HG02981 (cell line): ENCODE measurements at regions not wholly inside any gene's neighbourhood (a gene's known extent, or its start where the extent isn't known, plus 50 kb on each side); places are given as distances from the start of the nearest gene placed in this dataset.
"Not testable (repeated sequence)": the region's sequence is repeated elsewhere in the genome, so short reads cannot be mapped to it uniquely, and the experiment has no call there.

Source experiments
- ATAC-seq: cut with Tn5 transposase; IDR thresholded peaks from one replicate; pipeline ENCODE4 v1.9.1; 2021; ENCODE audit warnings: mild to moderate bottlenecking, moderate library complexity; ENCODE audit not compliant: unreplicated experiment

- ATAC-seq: no peak
Observed at GRCh38 chr2:234166531-234166930, 116.0 kb downstream of the SPP2 start.

DNA sequence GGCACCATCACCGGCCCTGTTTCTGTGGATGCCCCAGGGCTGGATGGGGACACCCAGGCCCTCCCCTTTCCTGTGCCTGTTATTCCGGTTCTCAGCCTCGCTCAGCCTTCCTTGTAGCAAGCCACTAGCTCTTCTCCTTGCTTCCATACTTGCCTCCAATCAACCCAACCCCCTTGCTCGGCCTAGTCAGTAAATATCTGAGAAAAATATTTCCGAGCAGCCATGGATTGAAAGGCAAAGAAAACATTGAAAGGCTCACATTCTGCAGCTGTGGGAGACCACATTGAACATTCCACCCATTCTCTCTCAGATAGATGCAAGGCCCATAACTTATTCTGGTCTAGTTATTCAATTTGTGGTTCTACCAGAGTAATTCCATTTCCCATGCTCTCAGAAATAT is 114.9 kb downstream of the SPP2 start:
- ATAC-seq: no peak

- ATAC-seq: peak; percentile 64
Observed at GRCh38 chr2:234164493-234165413, 114.3 kb downstream of the SPP2 start.

DNA sequence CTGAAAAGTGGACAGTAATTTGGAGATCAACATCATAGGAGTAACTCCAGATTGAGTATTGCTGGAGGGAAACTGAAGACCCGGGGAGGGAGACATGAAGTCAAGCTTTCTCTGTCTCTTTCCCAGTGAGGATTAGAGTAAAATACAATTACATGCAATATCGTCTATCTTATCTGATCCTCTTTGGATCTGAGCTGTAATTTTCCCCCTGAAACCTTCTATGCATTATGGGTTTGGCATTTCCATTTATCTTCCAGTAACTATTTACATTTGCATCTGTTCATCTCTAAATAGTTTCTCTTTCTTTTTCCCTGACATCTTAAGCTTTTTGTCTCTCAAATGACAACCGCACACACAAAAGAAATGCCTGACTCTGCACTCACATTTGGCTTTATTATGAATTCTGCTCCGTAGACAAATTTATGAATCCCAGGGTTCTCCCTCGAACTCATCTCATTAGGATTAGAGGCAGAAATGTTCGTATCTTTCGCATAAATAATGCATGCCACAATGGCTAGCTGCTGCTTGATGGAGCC is 113.1 kb downstream of the SPP2 start:
- no peak for ATAC-seq

DNA sequence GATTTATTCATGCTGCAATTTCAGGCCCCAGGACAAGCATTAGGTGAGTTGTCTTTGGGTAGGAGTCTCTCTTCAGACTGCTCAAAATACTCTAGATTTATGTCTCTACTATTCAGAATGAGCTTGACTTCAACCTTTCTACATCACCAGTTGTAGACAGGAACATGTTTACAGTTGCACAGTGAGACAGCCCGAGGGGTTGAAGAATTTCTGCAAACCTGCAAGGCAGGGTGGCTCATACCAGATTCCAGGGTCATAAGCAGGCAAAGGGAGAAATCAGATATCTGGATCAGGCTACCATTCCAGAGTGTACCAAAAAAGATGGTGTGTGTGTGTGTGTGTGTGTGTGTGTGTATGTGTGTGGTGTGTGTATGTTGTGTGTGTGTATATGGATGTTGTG is 112.4 kb downstream of the SPP2 start:
- no peak for ATAC-seq

- no peak for ATAC-seq
Observed at GRCh38 chr2:234161932-234162331, 111.4 kb downstream of the SPP2 start.

DNA sequence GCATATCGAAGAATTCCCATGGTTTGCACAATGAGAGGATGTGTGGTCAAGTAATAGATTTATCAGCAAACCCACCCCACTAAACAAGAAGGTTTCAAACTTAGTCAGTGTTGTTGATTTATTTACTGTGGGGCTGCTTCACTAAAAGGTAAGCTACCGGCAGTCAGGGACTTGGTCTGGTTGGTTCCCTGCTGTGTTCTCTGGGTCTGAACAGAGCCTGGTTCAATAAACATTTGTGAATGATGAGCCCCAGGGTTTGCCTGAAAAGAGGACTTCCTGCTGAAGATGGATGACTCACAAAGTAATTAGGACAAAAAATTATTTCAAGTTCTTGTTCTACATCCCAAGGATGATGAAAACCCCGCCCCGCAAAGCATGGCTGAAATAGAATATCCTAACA is 108.3 kb downstream of the SPP2 start:
- ATAC-seq: no peak

DNA sequence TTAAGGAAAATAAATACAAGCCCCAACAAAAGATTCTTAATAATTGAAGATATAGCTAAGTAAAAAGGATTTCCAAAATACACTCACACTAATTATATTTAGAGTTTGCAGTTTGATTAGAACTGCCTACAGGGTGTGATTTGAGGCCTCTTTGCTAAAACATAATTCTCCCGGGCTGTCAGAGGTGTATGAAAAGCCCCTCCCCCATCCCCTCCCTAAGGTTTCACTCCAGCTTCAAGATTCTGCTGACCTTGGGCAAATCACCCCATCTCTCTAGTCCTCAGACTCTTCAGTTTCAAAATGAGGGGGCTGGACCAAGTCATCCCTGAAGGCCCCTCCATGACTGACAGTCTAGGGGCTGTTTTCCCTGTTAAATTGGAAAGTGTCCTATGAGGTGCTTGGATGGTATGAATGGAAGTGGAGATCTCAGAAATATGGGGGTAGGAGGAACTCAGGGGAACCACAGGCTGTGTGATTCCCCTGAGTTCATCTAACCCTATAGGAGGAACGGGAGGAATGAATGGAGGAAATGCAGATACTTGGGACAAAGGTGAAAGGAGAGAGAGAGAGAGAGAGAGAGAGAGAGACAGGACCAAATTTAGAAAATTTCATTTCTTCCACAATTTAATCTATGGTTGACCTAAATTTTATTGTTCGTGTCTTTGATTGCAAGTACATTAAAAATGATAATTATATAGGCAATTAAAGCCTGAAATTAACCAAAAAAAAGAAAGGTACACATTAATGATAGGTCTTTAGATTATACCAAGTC is 107.5 kb downstream of the SPP2 start:
- no peak for ATAC-seq

DNA sequence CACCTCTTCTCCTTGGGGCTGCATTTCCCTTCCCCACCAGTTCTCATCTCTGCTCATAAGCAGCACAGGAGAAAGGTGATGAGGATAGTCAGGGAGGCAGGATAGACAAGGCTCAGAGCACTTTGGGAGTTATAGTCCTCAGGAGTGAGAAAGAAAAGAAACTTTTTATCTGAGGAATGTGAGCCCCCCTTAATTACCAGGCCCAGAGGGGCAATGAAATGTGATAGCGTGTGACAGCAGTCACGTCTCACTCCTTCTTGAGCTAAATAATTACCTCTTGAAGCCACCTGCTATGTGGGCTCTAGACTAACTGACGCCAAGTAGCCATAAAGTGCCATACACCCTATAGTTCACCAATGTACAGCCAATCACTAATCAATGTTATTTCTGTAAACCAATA is 105.8 kb downstream of the SPP2 start:
- ATAC-seq: no peak

- ATAC-seq: not testable (repeated sequence)
Observed at GRCh38 chr2:234152835-234153234, 102.3 kb downstream of the SPP2 start.

GRCh38 chr2:234147335-234147861 is 96.9 kb downstream of the SPP2 start:
- no peak for ATAC-seq

DNA sequence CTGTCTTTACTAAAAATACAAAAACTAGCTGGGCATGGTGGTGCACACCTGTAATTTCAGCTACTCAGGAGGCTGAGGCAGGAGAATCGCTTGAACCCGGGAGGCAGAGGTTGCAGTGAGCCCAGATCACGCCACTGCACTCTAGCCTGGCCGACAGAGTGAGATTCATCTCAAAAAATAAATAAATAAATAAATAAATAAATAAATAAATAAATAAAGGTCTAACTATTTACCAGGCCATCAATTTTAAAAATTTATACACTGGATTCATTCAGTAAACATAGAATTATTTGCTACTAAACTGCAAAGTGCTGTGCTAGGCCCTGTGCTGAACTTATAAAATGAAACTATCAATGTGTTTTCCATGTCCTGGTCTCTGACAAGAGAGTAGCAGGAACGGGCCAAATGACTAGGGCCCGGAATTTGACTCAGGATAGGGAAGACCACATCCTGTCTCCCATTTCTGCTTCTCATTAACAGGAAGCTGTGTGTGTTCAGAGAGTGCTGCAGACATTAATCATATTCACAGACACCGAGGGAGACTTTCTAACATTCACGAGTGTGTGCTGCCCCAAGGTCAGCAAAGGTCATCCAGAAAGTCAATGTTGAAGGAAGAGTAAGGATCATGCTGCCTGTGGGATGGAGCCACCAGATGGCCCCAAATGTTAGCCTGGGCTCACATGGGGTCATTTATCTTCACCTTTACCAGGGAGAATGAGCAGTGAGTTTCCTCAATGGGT is 95.8 kb downstream of the SPP2 start:
- no peak for ATAC-seq

GRCh38 chr2:234145511-234145910 is 95.0 kb downstream of the SPP2 start:
- ATAC-seq: no peak

DNA sequence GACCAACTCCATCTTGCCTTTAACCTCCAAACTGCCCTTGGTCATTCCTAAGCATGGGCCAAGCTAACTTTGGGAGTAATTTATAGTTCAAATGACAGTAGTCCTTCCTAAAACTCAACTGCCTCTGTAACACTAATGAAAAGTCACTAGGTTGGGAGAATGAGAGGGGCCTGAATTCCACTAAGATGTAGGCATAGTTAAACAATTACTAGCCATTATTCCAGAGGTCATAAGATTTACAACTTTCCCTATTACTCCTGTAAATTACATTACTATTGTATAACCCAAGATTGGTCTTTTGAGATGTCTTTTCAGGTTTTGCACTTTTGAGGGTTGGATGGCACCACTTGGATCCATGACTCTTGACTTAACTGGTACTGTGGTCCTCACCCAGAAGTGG is 94.6 kb downstream of the SPP2 start:
- no peak for ATAC-seq

DNA sequence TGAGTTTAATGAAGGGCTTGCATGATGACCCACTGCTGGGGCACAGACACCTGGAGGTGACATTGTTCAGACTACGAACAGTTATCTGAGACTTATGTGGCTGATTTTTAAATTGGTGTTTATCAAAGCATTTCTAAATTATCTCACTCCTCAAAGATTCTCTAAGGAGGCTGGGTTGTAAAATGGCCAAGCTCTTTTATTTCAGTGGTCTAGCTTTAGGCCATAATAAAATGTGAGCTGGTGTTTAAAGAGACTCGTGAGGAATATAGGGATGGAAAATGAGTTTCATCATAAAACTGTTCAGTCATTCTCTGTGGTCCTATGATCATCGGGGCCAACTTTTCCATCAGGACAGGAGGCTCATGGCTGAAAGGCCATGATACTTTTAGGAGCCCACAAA is 93.4 kb downstream of the SPP2 start:
- ATAC-seq: no peak

- no peak for ATAC-seq
Observed at GRCh38 chr2:234142530-234142929, 92.0 kb downstream of the SPP2 start.

- no peak for ATAC-seq
Observed at GRCh38 chr2:234139755-234140154, 89.3 kb downstream of the SPP2 start.

- no peak for ATAC-seq
Observed at GRCh38 chr2:234138836-234139235, 88.3 kb downstream of the SPP2 start.

- ATAC-seq: no peak
Observed at GRCh38 chr2:234137400-234138014, 87.0 kb downstream of the SPP2 start.

DNA sequence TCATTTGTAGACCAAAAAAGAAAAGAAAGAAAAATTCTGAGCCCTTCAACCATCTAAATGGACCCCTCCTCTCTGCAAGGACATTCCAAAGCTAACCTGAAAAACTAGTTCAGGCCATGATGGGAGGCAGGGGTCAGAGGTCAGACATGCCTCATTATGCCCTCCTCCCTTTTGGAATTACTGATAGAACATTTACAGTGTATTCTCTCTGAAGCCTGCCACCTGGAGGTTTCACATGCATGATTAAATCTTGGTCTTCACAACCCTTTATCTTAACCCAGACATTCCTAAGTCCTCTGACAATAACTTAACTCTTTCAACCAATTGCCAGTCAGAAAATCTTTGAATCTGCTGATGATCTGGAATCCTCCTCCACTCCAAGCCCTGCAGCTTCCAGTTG is 86.0 kb downstream of the SPP2 start:
- ATAC-seq: no peak
